Parathyroid adenoma (tissue), 2 donors: ENCODE measurements at regions not wholly inside any gene's neighbourhood (a gene's known extent, or its start where the extent isn't known, plus 50 kb on each side); places are given as distances from the start of the nearest gene placed in this dataset.

Source experiments
- H2AFZ ChIP-seq: fragments of 300-600 bp; sonication (generic); one replicate; pipeline ENCODE4 v1.7.0; 2017; ENCODE audit warnings: antibody characterized with exemption, mild to moderate bottlenecking
- H3K27ac ChIP-seq: fragments of 300-600 bp; sonication (generic); one replicate; pipeline ENCODE4 v1.7.0; 2017
- H3K27me3 ChIP-seq: fragments of 300-600 bp; sonication (generic); one replicate; pipeline ENCODE4 v1.7.0; 2017; ENCODE audit warnings: low read length; ENCODE audit not compliant: control insufficient read depth, insufficient read depth
- H3K36me3 ChIP-seq: fragments of 300-600 bp; sonication (generic); one replicate; pipeline ENCODE4 v1.7.0; 2017; ENCODE audit warnings: low read length; ENCODE audit not compliant: control insufficient read depth, insufficient read depth
- H3K4me1 ChIP-seq: fragments of 300-600 bp; sonication (generic); one replicate; pipeline ENCODE4 v1.7.0; 2017; ENCODE audit warnings: control low read depth
- H3K4me2 ChIP-seq: fragments of 300-600 bp; sonication (generic); one replicate; pipeline ENCODE4 v1.7.0; 2017; ENCODE audit warnings: low read length
- H3K4me3 ChIP-seq: fragments of 300-600 bp; sonication (generic); one replicate; pipeline ENCODE4 v1.7.0; 2017; ENCODE audit warnings: low read depth, low read length
- H3K79me2 ChIP-seq: fragments of 300-600 bp; sonication (generic); one replicate; pipeline ENCODE4 v1.7.0; 2017; ENCODE audit warnings: control low read depth
- H3K9ac ChIP-seq: fragments of 300-600 bp; sonication (generic); one replicate; pipeline ENCODE4 v1.7.0; 2017; ENCODE audit warnings: mild to moderate bottlenecking
- H3K9me3 ChIP-seq: fragments of 300-600 bp; sonication (generic); one replicate; pipeline ENCODE4 v1.7.0; 2017; ENCODE audit warnings: low read length; ENCODE audit not compliant: control insufficient read depth
- CTCF ChIP-seq: fragments of 300-600 bp; sonication (generic); IDR thresholded peaks from one replicate; pipeline ENCODE4 v1.7.0; 2017; ENCODE audit warnings: antibody characterized with exemption, mild to moderate bottlenecking
- donor health status: primary hyperparathyroidism.

- no peaks in the 10 kb centered on the region for H3K27me3 ChIP-seq
- TF ChIP-seq CTCF: no peak
- H3K4me2 ChIP-seq: no peak overlapping the region
- H3K36me3 ChIP-seq: no peaks in the 10 kb centered on the region
- H3K4me3 ChIP-seq: no peak overlapping the region
- no peak overlapping the region for H3K9ac ChIP-seq
- no peak overlapping the region for H3K27ac ChIP-seq
- H2AFZ ChIP-seq: no peak overlapping the region
- no peaks in the 10 kb centered on the region for H3K9me3 ChIP-seq
- H3K79me2 ChIP-seq: no peaks in the 10 kb centered on the region
- H3K4me1 ChIP-seq: no peaks in the 10 kb centered on the region
Measured at GRCh38 chr17:5837055-5837491, 233.1 kb upstream of the WSCD1 start.

GRCh38 chr17:5838661-5839300 is 231.4 kb upstream of the WSCD1 start:
- Histone ChIP-seq H3K9ac (no peak overlapping the region), H3K9me3 (no peaks in the 10 kb centered on the region), H3K4me3 (no peak overlapping the region), H3K27ac (no peak overlapping the region), H3K4me2 (no peak overlapping the region), H3K79me2 (no peaks in the 10 kb centered on the region), H3K4me1 (no peaks in the 10 kb centered on the region), H2AFZ (no peak overlapping the region), H3K36me3 (no peaks in the 10 kb centered on the region), H3K27me3 (no peaks in the 10 kb centered on the region)
- no peak for TF ChIP-seq CTCF

- Histone ChIP-seq H2AFZ (no peak overlapping the region), H3K36me3 (no peaks in the 10 kb centered on the region), H3K4me3 (no peak overlapping the region), H3K79me2 (no peaks in the 10 kb centered on the region), H3K4me1 (no peaks in the 10 kb centered on the region), H3K27me3 (no peaks in the 10 kb centered on the region), H3K27ac (no peak overlapping the region), H3K4me2 (no peak overlapping the region), H3K9ac (no peak overlapping the region), H3K9me3 (no peaks in the 10 kb centered on the region)
- no peak for TF ChIP-seq CTCF
Measured at GRCh38 chr17:5840811-5841446, 229.2 kb upstream of the WSCD1 start.

GRCh38 chr17:5841862-5842261 is 228.3 kb upstream of the WSCD1 start:
- no peak for TF ChIP-seq CTCF
- no peak overlapping the region for H3K27ac ChIP-seq
- H3K79me2 ChIP-seq: no peaks in the 10 kb centered on the region
- H3K4me2 ChIP-seq: no peak overlapping the region
- no peak overlapping the region for H3K4me3 ChIP-seq
- H3K9ac ChIP-seq: no peak overlapping the region
- no peak overlapping the region for H2AFZ ChIP-seq
- H3K36me3 ChIP-seq: no peaks in the 10 kb centered on the region
- H3K9me3 ChIP-seq: no peaks in the 10 kb centered on the region
- H3K27me3 ChIP-seq: no peaks in the 10 kb centered on the region
- H3K4me1 ChIP-seq: no peaks in the 10 kb centered on the region
